Activated T-cell treated with anti-CD3 and anti-CD28 coated beads, Interleukin-2, amount 50 U/mL, for 72 hours (primary cell): ENCODE measurements at regions not wholly inside any gene's neighbourhood (a gene's known extent, or its start where the extent isn't known, plus 50 kb on each side); places are given as distances from the start of the nearest gene placed in this dataset.

Experiments used
- ATAC-seq, 2 donors: fragments of 150-1000 bp; cut with Tn5 transposase; replicated peaks in 1 of 2; 2 replicates each; pipeline ENCODE4 v1.10.0; 2021; ENCODE audit warnings: moderate library complexity in 2 of 2, mild to moderate bottlenecking in 1 of 2
- DNase-seq, 2 donors: peaks; one replicate each; pipeline ENCODE4 v3.0.0; 2021 to 2022; ENCODE audit warnings: mixed read lengths in 1 of 2
- H3K27ac Mint-ChIP-seq: one replicate; pipeline ENCODE4 v1.8.0; 2022; ENCODE audit warnings: mild to moderate bottlenecking, moderate library complexity, mixed read lengths
- H3K27me3 Mint-ChIP-seq: one replicate; pipeline ENCODE4 v1.8.0; 2022; ENCODE audit warnings: low read depth, mixed read lengths
- H3K36me3 Mint-ChIP-seq, 2 donors: one replicate each; pipeline ENCODE4 v1.8.0; 2022; ENCODE audit warnings: mixed read lengths in 2 of 2, mild to moderate bottlenecking in 1 of 2; ENCODE audit not compliant: insufficient read depth in 2 of 2
- H3K4me1 Mint-ChIP-seq: one replicate; pipeline ENCODE4 v1.8.0; 2022; ENCODE audit warnings: low read depth, mixed read lengths
- H3K4me3 Mint-ChIP-seq, 2 donors: one replicate each; pipeline ENCODE4 v1.8.0; 2022; ENCODE audit warnings: mild to moderate bottlenecking in 2 of 2, mixed read lengths in 2 of 2, moderate library complexity in 2 of 2
- H3K9me3 Mint-ChIP-seq, 2 donors: one replicate each; pipeline ENCODE4 v1.8.0; 2022; ENCODE audit warnings: mixed read lengths in 2 of 2

DNA sequence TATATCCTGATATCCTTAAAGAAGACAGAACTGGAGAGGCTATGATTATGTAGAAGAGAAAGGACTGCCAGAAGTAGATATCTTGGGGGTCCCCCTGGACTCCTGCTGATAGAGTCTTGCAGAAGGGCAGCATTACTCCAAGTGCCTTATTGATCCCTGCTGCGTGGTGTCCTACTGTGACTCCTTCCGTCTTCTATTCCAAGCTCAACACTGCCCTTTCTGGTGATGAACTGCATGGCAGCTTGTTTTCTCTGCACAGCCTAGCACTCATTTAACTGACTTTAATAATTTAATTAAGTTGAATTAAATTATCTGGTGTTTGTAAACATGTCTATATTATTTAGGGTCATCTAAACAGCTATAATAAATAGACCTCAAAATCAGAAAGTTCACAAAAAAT is 194.1 kb upstream of the DSEL start:
- Mint-ChIP-seq H3K27me3 (no peaks in the 10 kb centered on the region), H3K4me1 (no peaks in the 10 kb centered on the region), H3K9me3 (no peaks in the 10 kb centered on the region), H3K36me3 (no peaks in the 10 kb centered on the region), H3K27ac (no peak overlapping the region), H3K4me3 (no peak overlapping the region)
- DNase-seq (no peak), ATAC-seq (no peak)

DNA sequence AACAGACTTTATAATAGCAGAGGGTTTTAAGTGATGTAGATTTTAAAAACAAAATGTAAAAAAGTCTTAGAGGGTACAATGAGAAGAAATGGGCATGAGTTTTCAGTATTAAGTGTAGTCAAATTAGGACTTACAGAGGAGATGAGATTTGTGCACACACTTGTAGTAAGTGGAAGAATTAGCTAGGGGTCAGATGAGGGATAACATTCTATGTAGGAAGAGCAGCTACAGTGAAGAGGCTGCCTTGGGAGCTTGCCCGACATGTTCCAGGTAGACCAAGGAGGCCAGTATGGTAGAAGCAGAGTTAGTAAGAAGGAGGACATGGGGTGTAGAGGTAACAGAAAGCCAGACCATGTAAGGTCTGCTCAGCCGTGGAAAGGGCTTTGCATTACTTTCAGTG is 189.2 kb upstream of the DSEL start:
- H3K9me3 Mint-ChIP-seq: no peaks in the 10 kb centered on the region
- no peaks in the 10 kb centered on the region for H3K4me1 Mint-ChIP-seq
- ATAC-seq: no peak
- DNase-seq: no peak
- H3K27ac Mint-ChIP-seq: no peak overlapping the region
- no peaks in the 10 kb centered on the region for H3K36me3 Mint-ChIP-seq
- no peaks in the 10 kb centered on the region for H3K27me3 Mint-ChIP-seq
- no peak overlapping the region for H3K4me3 Mint-ChIP-seq

DNA sequence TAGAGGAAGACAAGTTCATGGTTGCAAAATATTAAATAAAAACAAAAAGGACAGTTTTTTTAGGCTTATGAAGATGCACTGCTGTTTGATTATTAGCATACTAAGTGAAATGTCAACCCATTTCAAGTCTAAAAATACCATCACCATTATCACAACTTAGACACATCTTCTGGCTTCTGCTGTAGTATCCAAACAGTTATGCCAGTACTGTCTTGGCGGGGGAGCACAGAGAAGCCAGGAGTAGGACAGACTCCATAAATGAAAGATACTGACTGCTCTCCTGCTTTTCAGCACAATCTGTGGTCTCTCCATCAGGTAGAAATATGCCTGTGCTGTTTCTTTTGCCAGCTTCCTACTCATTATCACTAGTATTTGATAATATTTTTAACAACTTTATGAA is 179.2 kb upstream of the DSEL start:
- no peaks in the 10 kb centered on the region for H3K36me3 Mint-ChIP-seq
- H3K4me1 Mint-ChIP-seq: no peaks in the 10 kb centered on the region
- H3K4me3 Mint-ChIP-seq: no peak overlapping the region
- ATAC-seq: no peak
- no peak overlapping the region for H3K27ac Mint-ChIP-seq
- no peaks in the 10 kb centered on the region for H3K27me3 Mint-ChIP-seq
- DNase-seq: no peak
- peaks cover 2 to 3% of the 10 kb centered on the region in 2 donors for H3K9me3 Mint-ChIP-seq

DNA sequence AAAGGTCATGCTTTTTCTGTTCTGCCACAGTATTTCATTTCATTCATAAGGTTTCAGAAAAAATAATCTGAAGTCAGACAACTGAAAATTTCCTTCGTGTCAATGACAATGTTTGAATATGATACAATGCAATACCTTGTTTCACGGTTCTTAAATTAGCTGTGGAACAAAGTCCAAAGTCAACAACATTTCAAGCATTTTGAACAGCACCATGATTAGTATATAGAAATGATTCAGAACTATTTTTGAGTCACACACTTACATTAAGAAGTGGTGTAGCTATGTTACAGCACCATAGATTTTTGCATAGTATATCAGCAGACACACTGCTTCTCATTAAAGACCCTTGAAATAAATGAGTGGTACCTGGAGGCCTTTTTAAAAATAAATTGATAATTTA is 178.3 kb upstream of the DSEL start:
- H3K36me3 Mint-ChIP-seq: no peaks in the 10 kb centered on the region
- H3K4me1 Mint-ChIP-seq: no peaks in the 10 kb centered on the region
- no peak overlapping the region for H3K4me3 Mint-ChIP-seq
- DNase-seq (no peak), ATAC-seq (no peak)
- no peaks in the 10 kb centered on the region for H3K27me3 Mint-ChIP-seq
- peaks cover under 1 to 1% of the 10 kb centered on the region in 2 donors for H3K9me3 Mint-ChIP-seq
- H3K27ac Mint-ChIP-seq: no peak overlapping the region

DNA sequence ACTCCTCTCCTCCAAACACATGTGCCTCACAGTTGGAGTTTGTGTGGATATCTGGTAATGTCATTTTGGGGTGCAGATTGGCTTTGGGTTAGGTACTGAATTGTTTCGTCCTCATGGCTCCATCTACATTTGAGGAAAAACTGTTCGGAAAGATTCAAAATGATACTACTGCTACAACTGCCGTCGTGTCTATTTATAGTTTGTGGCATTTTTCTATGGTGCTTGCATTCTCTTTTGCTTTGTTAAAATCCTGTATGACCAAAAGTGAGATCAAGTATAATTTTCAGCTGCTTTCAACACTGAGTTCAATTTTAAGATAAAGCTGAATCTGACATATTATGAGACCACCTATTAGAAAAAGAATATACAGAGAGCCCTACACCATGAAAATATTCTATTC is 176.3 kb upstream of the DSEL start:
- no peak for ATAC-seq
- H3K27me3 Mint-ChIP-seq: no peaks in the 10 kb centered on the region
- H3K4me3 Mint-ChIP-seq: no peak overlapping the region
- no peaks in the 10 kb centered on the region for H3K9me3 Mint-ChIP-seq
- DNase-seq: no peak
- H3K4me1 Mint-ChIP-seq: no peaks in the 10 kb centered on the region
- H3K36me3 Mint-ChIP-seq: no peaks in the 10 kb centered on the region
- no peak overlapping the region for H3K27ac Mint-ChIP-seq

DNA sequence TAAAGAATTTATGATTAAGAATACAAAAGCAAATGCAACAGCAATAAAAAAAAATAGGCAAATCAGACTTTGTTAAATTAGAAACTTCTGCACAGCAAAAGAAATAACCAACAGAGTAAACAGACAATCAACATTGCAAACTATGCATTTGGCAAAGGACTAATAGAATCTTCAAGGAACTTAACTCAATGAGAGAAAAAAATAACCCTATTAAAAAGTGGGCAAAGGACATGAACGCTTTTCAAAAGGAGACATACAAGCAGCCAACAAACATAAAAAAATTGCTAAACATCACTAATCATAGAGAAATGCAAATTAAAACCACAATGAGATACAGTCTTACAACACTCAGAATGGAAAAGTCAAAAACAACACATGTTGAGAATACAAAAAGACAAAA is 166.0 kb upstream of the DSEL start:
- ATAC-seq: no peak
- Mint-ChIP-seq H3K27ac (no peak overlapping the region), H3K4me3 (no peak overlapping the region), H3K9me3 (no peaks in the 10 kb centered on the region), H3K27me3 (no peaks in the 10 kb centered on the region), H3K36me3 (no peaks in the 10 kb centered on the region), H3K4me1 (no peaks in the 10 kb centered on the region)
- no peak for DNase-seq

DNA sequence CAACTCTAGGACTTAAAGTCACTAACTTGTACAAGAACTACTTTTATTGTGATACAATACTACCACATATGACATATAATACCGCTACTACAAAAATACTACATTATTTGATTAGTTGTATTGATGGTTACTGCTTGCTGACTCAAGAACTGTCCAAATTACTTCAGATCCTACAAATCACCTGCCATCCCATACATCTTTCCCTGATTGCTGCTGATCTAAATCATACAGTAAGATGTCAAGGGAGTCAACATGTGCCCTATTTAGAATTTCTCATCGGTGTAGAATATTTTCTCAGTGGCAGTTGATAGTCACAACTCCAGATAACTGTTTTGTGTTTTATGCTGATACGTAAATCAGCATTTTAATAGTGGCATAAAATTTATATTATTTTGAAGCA is 161.0 kb upstream of the DSEL start:
- H3K9me3 Mint-ChIP-seq: peaks cover 0 to 2% of the 10 kb centered on the region in 2 donors
- no peak for ATAC-seq
- no peak overlapping the region for H3K27ac Mint-ChIP-seq
- no peak overlapping the region for H3K4me3 Mint-ChIP-seq
- DNase-seq: no peak
- H3K4me1 Mint-ChIP-seq: no peaks in the 10 kb centered on the region
- H3K27me3 Mint-ChIP-seq: no peaks in the 10 kb centered on the region
- H3K36me3 Mint-ChIP-seq: no peaks in the 10 kb centered on the region

DNA sequence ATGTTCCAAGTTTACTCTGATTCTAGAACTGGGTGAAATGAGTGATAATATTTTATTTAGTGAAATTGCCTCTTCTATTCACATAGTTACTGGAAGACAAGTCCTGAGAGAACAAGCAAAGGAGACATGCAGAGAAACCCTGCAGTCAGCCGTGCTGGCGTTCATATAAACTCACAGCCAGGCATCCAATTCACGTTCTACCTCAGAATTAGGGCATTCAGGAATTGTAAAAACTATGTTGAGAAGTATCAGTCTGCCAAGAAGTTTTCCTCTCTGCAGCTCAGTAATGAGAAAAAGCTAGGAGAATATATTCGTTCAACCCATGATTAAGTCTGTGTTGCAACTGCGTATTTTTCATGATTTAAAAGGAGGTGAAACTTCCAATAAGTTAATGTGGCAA is 156.2 kb upstream of the DSEL start:
- no peaks in the 10 kb centered on the region for H3K27me3 Mint-ChIP-seq
- no peaks in the 10 kb centered on the region for H3K36me3 Mint-ChIP-seq
- peaks cover 0 to 2% of the 10 kb centered on the region in 2 donors for H3K9me3 Mint-ChIP-seq
- no peak overlapping the region for H3K4me3 Mint-ChIP-seq
- ATAC-seq (no peak), DNase-seq (no peak)
- H3K4me1 Mint-ChIP-seq: no peaks in the 10 kb centered on the region
- no peak overlapping the region for H3K27ac Mint-ChIP-seq

DNA sequence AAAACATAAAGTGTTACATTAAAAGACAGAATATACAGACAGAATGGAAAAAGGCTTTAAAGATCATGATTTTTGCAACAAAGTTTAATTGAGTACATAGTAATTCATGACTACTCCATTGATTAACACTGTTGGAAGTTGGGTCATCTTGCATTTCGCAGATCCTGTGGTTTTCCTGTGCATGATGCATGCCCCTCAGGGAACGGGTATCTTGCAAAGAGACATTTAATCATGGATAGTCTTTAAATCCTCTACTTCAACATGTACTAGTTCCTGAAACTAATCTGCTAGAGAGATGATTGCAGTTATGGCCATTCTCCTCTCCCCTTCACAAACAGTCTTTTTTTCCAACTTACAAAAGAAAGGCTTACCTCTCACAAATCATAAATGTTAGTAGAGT is 155.6 kb upstream of the DSEL start:
- no peaks in the 10 kb centered on the region for H3K36me3 Mint-ChIP-seq
- no peak for ATAC-seq
- no peak overlapping the region for H3K4me3 Mint-ChIP-seq
- H3K27ac Mint-ChIP-seq: no peak overlapping the region
- no peaks in the 10 kb centered on the region for H3K27me3 Mint-ChIP-seq
- H3K9me3 Mint-ChIP-seq: peaks cover 0 to 2% of the 10 kb centered on the region in 2 donors
- H3K4me1 Mint-ChIP-seq: no peaks in the 10 kb centered on the region
- no peak for DNase-seq

DNA sequence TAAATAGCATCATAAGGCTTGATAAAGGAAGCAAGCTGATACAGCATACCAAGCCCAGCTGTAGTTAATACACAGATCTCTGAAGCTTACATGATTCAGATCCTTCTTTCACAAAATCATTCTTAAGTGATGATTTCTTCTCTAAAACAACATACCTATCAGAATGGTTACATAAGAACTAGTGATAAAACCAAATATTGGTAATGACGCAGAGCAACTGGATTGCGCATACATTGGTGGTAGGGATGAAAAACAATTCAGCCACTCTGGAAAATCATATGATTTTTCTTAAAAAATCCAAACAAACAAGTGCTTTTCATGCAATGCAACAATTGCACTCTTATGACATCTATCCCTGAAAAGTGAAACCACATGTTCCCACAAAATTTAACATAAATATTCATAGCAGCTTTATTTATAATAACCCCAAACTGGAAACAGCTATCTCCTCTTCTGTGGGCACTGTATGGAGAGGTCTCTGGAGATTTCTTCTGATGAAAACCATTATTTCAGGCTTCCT is 153.6 kb upstream of the DSEL start:
- Mint-ChIP-seq H3K4me1 (no peaks in the 10 kb centered on the region), H3K4me3 (no peak overlapping the region), H3K27ac (no peak overlapping the region), H3K27me3 (no peaks in the 10 kb centered on the region), H3K36me3 (no peaks in the 10 kb centered on the region), H3K9me3 (peaks cover 0 to 4% of the 10 kb centered on the region in 2 donors)
- no peak for ATAC-seq
- DNase-seq: no peak

DNA sequence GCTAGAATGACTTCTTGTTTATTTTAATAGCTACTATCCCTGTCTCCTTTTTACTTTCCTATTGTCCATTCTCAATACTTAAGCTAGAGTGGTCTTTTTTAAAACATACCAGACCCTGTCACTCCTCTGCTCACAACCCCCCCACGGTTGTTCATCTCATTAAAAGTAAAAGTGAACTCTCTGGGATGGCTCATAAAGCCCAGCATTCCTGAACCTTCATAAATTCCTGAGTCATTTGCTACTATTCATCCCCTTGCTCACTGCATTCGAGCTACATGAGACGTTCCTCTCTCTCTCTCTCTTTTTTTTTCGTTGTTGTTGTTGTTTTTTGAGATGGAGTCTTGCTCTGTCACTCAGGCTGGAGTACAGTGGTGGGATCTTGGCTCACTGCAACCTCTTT is 148.7 kb upstream of the DSEL start:
- no peaks in the 10 kb centered on the region for H3K36me3 Mint-ChIP-seq
- no peaks in the 10 kb centered on the region for H3K4me1 Mint-ChIP-seq
- H3K27ac Mint-ChIP-seq: no peak overlapping the region
- H3K9me3 Mint-ChIP-seq: peaks cover 0 to 2% of the 10 kb centered on the region in 2 donors
- no peak for ATAC-seq
- H3K4me3 Mint-ChIP-seq: no peak overlapping the region
- DNase-seq: no peak
- H3K27me3 Mint-ChIP-seq: no peaks in the 10 kb centered on the region

DNA sequence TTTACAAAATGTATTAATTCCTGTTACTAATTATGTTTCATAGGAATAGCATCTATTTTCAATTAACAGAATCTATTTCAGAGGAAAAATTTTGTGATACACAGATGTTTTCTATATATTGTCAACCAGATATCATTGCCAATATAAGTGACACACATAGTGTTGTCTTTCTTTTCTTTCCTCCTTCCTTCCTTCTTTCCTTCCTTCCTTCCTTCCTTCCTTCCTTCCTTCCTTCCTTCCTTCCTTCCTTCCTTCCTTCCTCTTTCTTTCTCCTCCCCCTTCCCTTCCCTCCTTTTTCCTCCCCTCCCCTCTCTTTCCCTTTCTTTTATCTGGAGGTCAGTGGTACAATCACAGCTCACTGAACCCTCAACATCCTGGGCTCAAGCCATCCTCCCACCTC is 146.5 kb upstream of the DSEL start:
- Mint-ChIP-seq H3K27me3 (no peaks in the 10 kb centered on the region), H3K4me1 (no peaks in the 10 kb centered on the region), H3K27ac (no peak overlapping the region), H3K36me3 (no peaks in the 10 kb centered on the region), H3K9me3 (peaks cover 2 to 3% of the 10 kb centered on the region in 2 donors), H3K4me3 (no peak overlapping the region)
- ATAC-seq (no peak), DNase-seq (no peak)

DNA sequence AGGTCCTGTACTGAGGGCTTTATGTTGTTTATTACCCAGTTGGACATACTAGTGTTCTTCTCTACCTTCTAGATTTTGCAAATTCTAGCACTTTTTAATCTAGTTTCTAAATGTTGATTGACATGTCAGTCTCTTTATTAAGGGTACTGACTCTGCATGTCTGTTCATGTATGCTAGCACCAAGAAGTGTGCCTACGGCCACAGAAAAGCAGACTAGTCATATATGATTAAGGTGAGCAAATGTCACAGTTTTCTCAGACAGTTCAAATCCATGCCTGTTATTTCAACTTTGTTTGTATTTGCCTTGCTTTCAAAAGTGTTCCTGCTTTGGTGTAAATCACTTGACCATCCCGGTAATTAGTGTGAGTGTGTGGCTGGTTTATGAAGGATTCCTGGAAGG is 145.0 kb upstream of the DSEL start:
- ATAC-seq (no peak), DNase-seq (no peak)
- Mint-ChIP-seq H3K4me3 (no peak overlapping the region), H3K36me3 (no peaks in the 10 kb centered on the region), H3K27me3 (no peaks in the 10 kb centered on the region), H3K4me1 (no peaks in the 10 kb centered on the region), H3K9me3 (peaks cover 2 to 3% of the 10 kb centered on the region in 2 donors), H3K27ac (no peak overlapping the region)

DNA sequence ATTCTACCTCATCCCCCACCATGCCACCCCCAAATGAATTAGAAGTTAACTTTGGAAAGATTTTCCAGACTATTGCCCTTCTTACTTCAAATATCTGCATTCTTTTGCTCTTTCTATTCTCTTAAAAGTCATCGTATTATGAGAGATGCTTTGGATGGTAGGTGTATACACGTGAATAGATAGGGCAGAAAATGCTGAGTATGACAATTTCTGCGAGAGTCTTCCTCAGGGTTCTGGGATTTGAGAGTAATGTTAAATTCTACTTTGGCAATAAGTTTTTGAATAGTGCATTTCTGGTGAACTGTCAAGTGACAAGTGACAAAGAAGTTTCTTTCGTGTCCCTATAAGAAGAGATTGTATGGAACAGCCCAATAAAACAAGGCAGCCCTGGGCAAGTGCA is 137.6 kb upstream of the DSEL start:
- no peaks in the 10 kb centered on the region for H3K27me3 Mint-ChIP-seq
- ATAC-seq (no peak), DNase-seq (no peak)
- H3K27ac Mint-ChIP-seq: no peak overlapping the region
- H3K4me3 Mint-ChIP-seq: no peak overlapping the region
- no peaks in the 10 kb centered on the region for H3K4me1 Mint-ChIP-seq
- H3K36me3 Mint-ChIP-seq: no peaks in the 10 kb centered on the region
- H3K9me3 Mint-ChIP-seq: no peaks in the 10 kb centered on the region
